HG03565 (cell line): ENCODE measurements at regions not wholly inside any gene's neighbourhood (a gene's known extent, or its start where the extent isn't known, plus 50 kb on each side); places are given as distances from the start of the nearest gene placed in this dataset.
A peak's percentile ranks its signal among the peaks of the same experiment; 100 is the strongest.

Experiments
- ATAC-seq: cut with Tn5 transposase; IDR thresholded peaks from one replicate; pipeline ENCODE4 v1.9.1; 2021; ENCODE audit warnings: mild to moderate bottlenecking, moderate library complexity; ENCODE audit not compliant: unreplicated experiment

DNA sequence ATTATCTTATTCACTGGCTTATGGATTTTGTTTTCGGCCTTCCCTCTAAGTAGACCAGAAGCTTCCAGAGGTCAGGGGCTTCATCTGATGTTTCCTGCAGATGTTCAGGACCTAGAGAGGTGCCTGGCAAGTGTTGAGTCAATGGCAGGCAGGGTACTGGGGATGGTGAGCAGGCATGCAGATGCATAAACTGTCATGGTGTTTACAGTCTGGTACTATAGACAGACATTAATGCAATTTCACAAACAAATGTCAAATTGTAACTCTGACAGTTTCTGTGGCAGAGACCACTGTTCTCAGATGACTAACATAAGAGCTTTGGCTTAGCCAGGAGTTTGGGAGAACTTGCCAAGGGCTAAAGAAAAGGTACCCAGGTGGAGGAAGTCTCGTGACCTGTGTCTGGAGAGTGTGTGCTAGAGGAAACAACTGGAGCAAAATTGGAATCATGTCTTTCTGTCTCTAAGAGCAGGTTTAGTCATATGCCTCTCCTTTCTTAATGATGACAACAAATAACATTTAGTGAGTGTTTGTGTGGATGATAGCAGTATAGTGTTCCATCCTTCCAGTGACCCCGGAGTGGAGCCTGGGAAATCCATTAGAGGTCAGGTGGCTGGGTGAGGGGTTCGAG is 53.7 kb upstream of the TRAK1 start:
- ATAC-seq, result no peak

- ATAC-seq, result peak; percentile 45
Measured at GRCh38 chr3:42036483-42036823, 54.7 kb upstream of the TRAK1 start.

GRCh38 chr3:42035816-42036482 is 55.2 kb upstream of the TRAK1 start:
- no peak for ATAC-seq

- ATAC-seq, result no peak
Measured at GRCh38 chr3:42035007-42035406, 56.1 kb upstream of the TRAK1 start.

- no peak for ATAC-seq
Measured at GRCh38 chr3:42033741-42034140, 57.4 kb upstream of the TRAK1 start.

DNA sequence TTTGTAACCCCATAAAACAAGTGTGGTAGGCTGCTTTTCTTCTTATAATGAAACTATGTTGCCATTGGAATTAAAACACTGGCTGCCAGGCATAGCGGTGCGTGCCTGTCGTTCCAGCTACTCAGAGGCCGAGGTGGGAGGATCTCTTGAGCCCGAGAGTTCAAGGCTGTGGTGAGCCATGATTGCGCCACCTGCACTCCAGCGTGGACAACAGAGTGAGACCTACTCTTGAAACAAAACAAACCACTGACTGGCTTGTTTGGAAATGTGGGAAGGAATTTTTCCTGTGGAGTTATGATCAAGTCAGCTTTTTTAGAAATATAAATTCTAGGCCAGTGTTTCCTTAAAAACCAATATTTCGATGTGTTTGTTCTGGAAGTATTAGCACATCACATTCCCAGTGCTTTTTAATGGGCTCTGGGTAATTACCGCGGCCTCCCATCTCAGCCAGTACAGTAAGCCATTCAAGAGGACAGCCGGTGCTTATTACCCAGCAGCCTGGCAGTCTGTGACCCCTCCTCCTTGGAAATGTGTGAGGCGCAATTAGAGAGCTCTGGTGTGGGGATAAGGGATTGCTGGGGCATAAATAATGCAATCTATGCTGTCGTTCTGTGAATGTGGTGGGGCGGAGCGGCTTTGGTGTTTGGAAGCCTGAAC is 58.3 kb upstream of the TRAK1 start:
- no peak for ATAC-seq

DNA sequence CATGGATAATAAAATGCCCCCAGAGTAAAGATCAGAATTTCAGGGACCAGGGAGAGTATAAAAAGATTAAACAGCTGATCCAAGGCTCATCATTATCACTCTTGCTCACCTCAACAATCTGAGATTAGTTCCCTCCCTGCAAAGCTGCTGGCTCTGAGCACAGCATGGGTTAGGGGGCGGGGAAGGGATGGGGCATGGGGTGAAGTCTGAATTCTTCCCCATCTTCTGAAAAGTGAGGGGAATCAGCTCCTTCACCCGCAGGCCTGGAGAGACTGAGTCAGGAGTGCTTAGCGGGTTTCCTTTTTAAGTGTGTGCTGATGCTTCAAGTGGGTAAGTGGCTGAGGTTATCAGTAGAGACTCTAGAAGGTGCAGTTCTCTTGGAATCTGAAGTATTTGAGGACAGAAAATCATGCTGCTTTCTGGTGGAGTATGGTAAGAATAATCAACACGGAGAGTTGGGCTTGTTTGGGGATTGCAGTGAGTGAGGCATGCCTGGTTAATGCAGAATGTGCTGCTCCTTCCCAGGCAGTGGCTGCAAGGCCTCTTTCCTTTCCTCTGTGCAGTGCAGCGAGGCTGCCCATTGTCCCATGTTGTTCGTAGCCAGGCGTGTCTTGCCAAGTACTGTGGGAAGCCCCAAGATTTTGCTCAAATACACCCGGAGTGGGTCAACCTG is 59.2 kb upstream of the TRAK1 start:
- ATAC-seq, result no peak

GRCh38 chr3:42028474-42028873 is 62.7 kb upstream of the TRAK1 start:
- ATAC-seq, result no peak

GRCh38 chr3:42027571-42027970 is 63.6 kb upstream of the TRAK1 start:
- ATAC-seq, result no peak

- no peak for ATAC-seq
Measured at GRCh38 chr3:42025370-42026138, 63.7 kb upstream of the ULK4 start.

DNA sequence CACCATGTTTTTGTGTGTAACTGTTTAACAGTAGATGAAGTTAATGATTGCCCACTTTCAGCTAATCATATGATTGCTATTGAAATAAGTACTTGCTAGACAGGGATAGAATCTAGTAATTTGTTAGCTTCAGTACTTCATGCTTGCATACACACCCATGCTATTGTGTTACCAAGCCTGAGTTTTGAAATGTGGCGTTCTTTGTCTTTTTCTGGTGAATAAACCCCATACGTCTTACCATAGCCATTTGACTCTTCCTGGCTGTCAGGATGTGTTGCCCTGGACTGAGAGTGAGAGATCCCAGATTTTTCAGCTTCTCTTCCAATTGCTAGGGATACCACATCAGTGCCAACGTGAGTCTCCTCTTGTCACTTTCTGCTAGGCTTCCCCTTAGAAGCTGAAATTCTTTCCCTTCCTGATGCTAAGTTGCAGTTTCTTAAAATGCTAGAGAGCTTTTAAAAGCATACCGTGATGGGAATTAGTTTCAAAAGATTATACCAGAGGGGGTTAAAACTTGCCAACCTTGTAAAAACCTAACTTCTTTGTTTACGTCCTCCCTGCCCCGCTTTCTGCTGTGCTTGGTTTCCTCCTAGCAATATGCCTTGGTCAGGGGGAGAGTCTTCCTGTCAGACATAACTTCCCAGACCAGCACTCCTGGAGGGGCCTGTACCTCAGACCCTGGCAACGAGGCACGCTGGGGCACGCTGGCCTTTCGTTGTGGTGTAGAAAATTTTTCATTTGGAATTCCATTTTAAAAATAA is 62.9 kb upstream of the ULK4 start:
- no peak for ATAC-seq

DNA sequence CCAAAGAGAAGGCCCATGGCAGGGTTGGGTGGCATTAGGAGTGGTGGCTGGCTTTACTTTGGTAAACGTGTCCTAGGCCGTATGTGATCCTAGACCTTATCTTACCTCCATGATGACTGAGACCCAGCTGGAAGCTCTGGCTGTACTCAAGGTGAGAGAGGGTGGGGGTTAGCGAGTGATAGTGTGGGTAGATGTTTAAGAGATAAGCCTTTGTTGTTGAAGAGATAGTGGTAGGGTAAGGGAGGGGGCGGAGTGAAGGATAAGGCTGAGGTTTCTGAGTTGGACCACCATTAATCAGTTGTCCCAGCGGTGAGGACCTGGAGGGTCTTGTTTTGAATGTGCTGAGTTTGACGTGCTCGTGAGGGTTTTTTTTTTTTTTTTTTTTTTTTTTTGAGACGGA is 61.5 kb upstream of the ULK4 start:
- ATAC-seq, result no peak

DNA sequence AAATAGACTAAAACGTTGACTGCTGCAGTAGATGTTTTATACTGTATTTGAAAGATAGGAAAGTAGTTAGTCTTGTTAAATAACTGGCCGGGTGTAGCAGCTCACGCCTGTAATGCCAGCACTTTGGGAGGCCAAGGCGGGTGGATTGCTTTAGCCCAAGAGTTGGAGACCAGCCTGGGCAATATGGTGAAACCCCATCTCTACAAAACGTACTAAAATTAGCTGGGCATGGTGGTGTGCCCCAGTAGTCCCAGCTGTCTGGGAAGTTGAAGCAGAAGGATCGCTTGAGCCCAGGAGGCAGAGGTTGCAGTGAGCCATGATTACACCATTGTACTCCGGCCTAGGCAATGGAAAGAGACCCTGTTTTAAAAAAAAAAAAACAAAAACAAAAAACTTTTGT is 60.5 kb upstream of the ULK4 start:
- no peak for ATAC-seq

DNA sequence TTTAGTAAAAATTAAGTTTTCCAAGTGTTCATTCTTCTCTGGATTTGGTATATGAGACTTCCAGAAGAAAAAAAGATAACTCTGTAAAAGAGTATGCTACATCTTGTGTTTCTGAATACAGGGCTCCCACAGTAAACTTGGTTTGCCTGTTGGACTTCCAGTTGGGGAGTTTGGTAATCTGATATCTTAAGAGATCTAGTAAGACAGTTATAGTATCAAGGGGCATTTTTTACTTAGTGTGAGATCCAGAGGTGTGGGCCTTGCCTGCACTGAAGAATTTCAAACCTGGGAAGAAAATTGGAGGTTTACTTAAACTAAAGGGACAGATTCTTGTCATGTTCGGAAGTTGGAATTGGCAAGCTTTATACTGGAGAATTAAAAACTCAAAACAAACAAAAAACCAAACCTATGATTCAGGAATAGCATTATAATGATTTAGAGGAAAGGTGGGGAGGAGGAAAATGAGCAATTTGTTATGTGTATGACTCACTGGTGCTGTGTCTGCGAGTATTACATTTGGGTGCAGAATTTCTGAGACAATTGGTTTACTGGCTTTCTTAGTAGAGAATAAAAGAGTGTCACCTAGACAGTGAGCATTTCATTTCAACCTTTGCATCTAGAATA is 58.9 kb upstream of the ULK4 start:
- ATAC-seq, result no peak

DNA sequence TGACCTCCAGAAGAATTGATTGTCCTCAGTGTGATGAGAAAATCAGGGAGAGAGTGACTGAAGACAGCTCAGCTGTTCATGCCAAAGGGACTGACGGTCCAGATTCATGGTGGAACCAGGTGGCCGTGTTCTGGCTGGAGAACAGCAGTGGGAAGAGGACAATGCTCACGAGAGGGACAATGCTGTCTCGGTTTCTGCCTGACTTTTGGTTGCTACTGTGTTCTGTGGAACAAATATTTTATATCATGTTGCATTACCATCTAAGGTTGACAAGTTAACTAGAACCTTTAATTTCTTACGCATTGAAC is 58.0 kb upstream of the ULK4 start:
- no peak for ATAC-seq

GRCh38 chr3:42019144-42019952 is 57.4 kb upstream of the ULK4 start:
- ATAC-seq, result no peak

DNA sequence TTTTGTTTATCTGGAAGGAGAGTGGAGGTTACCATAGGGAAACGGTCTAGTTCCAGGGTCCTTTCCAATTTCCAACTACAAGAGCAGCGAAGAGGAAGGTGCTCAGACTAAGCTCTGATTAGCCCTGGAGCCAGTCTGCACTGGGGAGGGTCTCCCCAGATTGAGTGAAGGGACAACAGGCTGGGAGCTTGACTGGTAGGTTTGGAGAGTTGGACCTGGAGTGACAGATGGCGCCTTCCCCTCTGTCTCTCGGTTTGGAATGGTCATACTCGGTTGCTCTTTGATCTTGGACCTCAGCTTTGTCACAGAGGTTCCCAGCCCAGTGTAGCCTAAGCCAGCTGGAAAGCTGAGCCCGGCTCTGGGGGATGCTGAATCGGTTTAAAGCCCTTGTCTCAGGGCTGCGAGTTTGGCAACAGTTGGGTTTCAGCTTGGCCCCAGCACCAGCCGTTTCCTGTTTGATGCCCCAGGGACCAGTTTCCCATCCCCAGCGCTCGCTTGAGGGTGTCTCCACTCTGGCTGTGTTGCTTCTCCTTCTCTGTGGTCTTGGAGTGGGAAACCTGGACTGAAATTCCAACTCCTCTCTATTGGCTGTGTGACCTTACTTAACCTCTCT is 53.1 kb upstream of the ULK4 start:
- no peak for ATAC-seq

DNA sequence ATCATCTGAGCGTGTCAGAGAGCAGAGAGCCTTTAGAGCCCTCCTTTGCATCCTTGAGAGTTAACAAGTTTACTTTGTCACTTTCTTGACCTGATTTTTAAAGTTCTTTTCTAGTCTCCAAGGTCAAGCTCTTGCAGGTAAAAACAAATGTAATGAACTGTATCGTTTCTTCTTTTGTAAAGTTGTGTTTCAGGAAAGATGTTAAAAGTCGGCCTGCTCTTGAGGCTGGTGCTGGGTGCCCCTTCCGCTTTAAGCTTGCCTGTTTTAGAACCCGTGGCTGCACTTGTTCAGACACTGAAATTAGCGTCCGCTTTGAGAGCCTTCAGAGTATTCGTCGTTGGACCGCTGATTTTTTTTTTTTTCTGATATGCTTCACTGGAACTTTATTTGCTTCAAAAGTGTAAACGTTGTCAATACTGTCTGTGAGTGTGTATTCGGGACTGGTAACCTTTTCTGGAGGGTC is 52.6 kb upstream of the ULK4 start:
- no peak for ATAC-seq
